ENCODE measurements at regions not wholly inside any gene's neighbourhood (a gene's known extent, or its start where the extent isn't known, plus 50 kb on each side); places are given as distances from the start of the nearest gene placed in this dataset.
A peak's percentile ranks its signal among the peaks of the same experiment; 100 is the strongest.
"Not testable (repeated sequence)": the region's sequence is repeated elsewhere in the genome, so short reads cannot be mapped to it uniquely, and the experiment has no call there.

DNA sequence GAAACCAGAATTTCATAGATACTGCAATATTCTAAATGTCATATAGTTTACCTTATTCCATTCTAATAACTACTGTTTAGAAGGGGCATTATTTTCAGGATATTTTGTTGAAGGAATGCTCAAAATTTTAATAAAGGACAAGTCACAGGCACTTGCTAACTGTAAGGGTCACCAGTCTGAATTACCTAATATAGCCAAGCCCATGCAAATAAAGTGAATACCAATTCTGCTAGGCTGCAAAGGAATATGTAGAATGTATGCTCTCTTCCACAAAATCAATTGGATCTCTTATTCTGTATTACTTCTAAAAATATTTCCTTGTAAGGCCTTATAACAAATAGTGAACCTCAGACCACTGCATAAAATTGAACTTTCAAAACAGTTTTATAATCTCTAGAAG is 52.3 kb upstream of the FAT4 start:
- no peak for DNase-seq (ENCODE audit: low read depth, low spot score)

DNA sequence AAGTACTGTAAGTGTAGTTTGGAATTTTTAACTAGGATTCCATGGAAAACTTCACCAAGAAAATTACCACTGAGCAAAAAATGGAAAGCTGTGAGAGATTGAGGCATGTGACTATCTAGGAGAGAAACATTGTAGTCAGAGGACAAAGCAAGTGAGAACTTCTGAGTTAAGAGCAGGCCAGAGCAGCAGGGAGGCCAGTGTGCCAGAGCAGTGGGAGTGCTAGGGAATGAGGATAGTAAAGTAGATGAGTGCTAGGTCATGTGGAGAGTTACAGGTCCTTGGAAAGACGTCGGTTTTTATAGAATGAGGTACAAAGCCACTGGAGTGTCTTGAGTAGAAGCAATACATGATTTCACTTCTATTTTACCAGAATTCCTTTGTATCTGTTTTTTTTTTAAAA is 52.7 kb upstream of the FAT4 start:
- no peak for DNase-seq (ENCODE audit: low read depth, low spot score)

DNA sequence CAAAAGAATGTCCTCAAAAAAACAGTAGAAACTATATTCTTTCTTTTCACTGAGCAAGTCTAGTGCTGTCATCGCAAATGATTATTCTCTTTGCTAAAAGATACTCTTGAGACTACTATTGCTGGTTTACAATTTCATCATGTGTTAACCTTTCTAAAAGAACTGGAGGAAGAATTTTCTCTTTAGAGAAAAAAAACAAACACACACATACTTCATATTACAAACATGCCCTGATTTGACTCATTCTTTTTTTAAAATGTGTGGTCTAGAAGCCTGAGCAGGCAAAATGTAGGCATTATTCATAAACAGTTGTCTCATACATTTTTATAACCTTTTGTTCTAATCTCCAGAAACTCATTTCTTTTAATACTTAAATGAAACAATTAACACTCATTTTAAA is 60.6 kb upstream of the FAT4 start:
- no peak for DNase-seq (ENCODE audit: low read depth, low spot score)

DNA sequence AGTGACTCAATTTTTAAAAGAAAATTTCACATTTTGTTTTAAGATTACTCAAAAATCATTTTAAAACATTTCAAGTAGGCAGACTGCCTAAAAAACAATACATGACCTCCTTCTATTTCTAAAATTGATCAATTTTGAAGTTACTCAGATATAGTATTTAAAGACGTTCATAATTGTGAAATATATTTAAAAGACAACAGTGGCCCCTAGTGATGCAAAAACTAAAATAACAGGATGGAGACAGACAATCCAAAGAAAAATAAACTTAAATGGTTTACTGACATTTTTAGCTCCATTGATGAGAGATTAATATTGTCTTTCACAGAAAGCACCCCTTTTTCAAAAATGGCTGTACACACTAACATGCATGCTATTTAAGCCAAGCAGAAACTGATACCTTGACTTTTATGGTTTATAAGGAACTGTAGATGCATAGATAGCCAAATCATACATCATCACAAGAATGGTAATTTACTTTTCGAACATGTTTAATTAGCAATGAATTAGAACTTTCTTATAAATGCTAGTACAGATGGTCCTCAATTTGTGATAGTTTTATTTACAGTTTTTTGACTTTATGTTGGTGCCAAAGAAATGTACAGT is 69.8 kb upstream of the FAT4 start:
- no peak for DNase-seq (ENCODE audit: low read depth, low spot score)

DNA sequence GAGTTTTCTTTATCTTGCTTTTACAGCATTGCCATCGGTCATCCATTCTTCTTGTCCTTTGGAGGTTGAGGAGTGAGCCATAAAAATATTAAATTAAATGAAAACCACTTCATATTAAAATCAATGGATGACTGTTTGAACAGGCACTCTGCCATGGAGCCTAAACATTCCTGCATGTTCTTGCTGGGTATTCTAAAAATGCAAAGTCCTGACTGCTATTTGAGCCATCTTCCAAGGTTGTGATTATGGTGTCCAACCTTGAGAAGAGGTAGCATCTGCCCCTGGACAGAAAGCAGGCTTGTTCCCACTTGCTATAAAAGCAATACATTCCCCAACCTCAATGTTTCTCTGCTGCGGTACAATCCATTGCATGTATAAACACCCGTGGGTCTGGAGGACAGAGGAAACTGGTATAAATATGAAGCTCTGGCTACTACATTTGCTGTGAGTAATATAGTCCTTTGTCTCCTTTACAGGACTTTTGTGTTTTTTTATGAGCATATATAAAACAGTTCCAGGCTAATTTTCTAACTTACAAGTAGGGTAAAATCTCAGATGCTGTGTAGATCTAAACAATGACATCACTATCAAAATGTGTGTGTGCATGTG is 70.9 kb upstream of the FAT4 start:
- DNase-seq (ENCODE audit: low read depth, low spot score) = no peak

DNA sequence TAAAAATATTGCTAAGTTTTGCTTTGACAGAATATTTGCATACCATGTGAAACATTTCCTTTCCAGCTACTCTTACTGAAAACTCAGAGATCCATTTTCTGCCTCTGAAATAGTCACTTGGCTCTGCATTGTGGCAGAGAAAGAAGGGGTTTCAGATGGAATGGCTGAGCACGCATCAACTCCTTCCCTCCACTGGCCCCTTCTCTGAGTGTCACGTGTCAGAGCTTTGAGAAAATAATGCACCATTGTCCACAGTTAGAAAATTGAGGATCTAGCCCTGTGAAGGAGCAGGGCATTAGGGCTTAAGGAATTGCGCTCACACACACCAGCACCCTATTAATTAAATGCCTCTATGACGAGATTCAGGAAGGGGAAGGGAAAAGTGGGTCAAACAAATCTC is 78.8 kb upstream of the FAT4 start:
- no peak for DNase-seq (ENCODE audit: low read depth, low spot score)

DNA sequence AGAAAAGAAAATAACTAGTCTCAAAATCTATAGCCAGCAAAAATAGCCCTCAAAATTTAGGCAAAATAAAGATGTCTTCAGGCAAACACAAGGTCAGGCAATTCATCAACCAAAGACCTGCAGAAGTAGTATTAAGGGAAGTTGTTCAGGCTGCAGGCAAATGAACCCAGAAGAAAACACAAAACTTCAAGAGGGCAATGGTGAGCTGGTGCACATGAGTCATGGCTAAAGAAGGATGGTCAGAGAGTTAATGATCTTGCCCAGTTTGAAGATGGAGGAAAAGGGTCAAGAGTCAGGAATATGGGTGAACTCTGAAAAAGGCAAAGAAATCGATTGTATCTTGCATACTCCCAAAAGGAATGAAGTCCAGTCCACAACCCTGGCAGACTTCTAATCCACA is 83.1 kb upstream of the FAT4 start:
- no peak for DNase-seq (ENCODE audit: low read depth, low spot score)

DNA sequence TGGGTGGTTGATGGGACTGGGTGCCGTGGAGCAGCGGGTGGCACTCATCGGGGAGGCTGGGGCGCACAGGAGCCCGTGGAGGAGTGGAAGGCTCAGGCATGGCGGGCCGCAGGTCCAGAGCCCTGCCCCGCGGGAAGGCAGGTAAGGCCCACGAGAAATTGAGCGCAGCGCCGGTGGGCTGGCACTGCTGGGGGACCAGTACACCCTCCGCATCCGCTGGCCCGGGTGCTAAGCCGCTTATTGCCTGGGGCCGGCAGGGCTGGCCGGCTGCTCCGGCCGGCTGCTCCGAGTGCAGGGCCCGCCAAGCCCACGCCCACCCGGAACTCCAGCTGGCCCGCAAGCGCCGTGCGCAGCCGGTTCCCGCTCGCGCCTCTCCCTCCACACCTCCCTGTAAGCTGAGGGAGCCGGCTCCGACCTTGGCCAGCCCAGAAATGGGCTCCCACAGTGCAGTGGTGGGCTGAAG is 85.1 kb upstream of the FAT4 start:
- DNase-seq (ENCODE audit: low read depth, low spot score) = no peak

DNA sequence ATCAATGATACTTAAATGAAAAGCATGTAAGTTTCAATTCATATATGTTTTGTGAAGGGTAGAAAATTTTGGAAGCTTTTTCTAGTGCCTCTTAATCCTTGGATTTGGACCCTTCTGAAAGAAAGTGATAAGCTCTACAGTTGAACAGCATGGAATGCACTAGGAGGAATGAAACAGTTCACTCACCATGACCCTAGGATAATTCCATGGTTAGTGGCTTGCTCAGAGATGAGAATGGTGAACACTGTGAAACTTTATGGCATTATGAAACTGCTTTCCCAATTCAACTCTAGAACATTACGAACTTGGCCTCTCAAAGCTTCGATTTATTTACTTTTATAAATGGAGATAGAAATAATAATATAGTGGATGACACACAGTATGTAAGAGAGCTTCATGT is 88.9 kb upstream of the FAT4 start:
- DNase-seq (ENCODE audit: low read depth, low spot score) = no peak

DNA sequence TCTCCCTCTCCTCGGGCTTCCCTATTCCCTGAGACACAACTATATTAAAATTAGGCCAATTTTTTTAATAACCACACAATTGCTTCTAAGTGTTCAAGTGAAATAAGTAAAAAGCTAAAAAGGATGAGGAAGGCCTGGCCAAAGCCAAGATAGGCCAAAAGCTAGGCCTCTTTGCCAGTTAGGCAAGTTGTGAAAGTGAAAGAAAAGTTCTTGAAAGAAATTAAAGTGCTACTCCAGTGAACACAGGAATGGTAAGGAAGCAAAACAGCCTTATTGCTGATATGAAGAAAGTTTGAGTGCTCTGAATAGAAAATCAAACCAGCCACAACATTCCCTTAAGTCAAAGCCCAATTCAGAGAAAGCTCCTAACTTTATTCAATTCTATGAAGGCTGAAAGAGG is 114.2 kb upstream of the FAT4 start:
- no peak for DNase-seq (ENCODE audit: low read depth, low spot score)

DNA sequence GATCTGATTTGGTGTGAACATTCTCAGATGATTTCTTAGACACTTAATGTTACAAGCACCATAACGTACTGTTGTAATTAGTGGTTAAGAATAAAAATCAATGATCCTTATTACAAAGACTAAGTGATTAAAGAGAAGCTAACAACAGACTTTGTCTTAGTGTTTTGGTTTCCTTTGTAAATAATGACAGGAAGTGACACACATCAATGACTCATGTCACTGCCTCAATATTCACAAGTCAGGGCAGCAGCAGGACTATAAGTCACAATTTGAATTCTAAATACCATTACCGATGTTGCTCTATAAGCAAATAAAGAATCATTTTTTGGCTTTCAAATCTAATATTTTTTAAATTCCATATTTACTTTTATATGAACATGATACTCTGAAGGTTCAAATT is 115.8 kb upstream of the FAT4 start:
- peak; percentile 67 for DNase-seq (ENCODE audit: low read depth, low spot score)

DNA sequence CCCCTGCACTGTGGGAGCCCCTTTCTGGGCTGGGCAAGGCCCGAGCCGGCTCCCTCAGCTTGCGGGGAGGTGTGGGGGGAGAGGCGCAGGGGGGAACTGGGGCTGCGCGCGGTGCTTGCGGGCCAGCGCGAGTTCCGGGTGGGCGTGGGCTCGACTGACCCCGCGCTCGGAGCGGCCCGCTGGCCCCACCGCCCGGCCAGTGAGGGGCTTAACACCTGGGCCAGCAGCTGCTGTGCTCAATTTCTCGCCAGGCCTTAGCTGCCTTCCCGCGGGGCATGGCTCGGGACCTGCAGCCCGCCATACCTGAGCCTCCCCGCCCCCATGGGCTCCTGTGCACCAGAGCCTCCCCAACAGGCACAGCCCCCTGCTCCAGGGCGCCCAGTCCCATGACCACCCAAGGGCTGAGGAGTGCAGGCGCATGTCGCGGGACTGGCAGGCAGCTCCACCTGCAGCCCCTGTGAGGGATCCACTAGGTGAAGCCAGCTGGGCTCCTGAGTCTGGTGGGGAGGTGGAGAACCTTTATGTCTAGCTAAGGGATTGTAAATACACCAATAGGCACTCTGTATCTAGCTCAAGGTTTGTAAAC is 122.8 kb upstream of the FAT4 start:
- not testable (repeated sequence) for DNase-seq (ENCODE audit: low read depth, low spot score)

DNA sequence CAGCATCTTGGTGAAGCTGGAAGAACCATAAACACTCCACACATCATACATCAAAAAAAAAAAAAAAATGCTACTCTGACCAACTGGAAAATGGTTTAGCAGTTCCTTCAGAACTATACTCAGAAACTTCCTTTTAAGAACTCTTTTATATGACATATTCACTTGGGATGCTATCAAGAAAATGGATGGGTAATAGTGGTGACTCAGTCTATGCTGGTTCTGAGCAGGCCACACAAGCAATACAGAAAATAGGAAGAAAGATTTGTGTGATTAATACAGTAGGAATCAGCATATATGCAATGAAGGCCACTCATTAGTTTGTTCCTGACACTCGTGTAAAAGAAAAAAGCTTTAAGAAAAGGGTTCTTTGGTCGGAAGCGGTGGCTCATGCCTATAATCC is 123.5 kb upstream of the FAT4 start:
- no peak for DNase-seq (ENCODE audit: low read depth, low spot score)

DNA sequence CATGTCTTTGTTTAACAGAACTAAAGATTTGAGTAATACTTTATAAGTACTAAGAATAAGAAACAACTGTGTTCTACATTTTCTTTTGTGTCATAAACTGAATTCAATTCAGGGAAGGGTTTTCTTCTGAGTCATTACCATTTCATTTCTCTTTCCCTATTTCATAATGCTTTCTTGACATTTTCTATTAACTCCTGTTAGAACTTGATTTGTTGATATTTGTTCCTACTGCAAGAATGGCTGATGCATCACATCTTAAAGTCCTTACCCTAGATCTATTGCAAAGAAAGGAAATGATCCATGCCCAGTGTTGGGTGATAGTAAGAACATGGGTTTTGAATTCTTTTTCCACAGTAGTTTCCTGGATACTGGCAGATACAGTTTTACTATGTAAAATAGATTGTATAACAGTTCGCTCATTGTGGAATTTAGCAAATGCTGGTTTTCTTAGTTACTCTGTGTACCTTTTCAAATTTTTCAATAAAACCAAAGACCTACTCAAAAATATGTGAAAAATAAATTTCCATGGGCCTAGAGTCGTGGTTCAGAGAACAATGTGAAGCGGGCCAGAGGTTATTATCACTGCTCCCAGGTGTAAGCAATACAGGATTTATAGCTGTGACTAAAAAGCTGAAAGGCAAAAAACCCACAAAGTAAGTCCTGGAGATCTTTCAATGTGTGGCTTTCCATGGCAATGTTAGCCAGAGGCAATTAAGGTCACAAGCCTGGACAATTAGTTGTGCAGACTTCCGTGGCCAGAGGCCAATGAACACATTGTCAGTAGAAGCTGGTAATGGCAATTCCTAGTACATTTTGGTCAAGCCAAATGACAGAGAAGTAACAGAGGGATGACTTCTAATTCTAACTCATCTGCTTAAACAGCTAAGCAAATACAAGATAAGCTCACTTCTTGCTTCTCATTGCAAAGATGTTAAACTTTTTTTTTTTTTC is 127.3 kb upstream of the FAT4 start:
- peak; percentile 20 for DNase-seq (ENCODE audit: low read depth, low spot score)

DNA sequence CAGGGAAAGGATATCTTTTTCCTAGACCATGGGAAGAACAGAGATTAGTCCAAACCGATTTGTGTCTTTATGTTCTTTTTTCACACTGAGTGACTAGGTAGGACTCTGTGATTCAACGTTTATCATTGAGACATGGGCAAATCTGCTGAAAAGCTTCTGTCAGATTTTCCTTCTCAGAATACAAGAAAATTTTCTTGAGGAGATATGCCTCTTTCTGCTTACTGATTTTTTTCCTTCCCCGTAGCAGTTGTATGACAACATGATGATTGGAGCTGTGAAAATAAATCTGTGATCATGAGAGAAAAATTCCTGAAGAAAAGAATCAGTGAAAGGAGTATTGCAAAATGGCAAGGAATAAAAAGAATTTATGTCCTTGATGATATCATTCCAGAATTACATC is 130.6 kb upstream of the FAT4 start:
- no peak for DNase-seq (ENCODE audit: low read depth, low spot score)

DNA sequence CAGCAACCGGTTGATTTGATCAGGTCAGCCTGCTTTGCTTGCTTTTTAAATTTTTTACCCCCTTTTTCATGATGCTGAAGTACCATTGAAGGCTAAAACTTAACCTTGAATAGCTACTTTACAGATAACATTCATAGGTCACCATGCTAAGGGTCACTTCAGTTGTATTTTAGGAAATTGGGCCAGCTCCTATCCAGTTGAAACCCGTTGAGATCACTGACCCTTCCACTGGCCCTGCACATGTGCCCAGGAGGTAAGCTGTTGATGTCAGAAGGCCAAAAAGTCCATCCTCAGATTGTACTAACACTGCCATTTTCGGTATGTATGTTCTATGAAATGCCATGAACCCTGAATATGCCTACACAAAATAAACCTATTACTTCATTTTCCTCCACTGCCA is 133.0 kb upstream of the FAT4 start:
- DNase-seq (ENCODE audit: low read depth, low spot score) = no peak

DNA sequence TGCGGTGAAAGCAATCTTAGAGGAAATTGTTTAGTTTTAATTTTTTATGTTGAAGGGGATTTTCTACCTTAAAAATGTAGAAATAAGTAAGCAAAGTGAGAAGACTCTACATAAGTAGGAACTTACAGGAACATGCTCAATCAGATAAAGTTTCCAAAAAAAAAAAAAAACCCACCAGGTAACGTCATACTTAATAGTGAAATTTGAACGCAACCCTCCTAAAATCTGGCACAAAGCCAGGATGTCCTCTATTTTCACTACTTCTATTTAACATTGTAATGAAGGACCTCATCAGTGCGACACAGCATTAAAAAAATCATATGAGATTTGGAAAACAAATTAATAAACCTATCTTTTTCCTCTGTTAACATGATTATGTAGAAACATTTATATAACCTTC is 135.0 kb upstream of the FAT4 start:
- DNase-seq (ENCODE audit: low read depth, low spot score) = no peak

DNA sequence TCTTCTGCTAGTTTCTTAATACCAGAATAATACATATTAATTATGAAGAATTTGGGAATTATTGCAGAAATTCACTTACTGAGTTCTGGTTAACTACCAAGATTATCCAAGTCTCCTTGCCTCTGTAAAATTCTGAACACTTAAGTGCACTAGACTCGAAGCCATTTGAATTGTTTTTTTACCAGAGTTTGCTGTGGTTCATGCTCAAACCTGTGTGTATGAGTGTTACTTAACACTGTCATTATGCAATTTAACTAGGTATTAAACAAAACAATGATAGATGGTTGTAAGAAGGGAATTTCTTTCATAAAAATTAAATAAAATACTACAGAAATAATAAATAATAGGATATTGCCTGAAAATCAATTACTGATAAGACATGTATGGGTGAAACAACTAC is 145.6 kb upstream of the FAT4 start:
- no peak for DNase-seq (ENCODE audit: low read depth, low spot score)

DNA sequence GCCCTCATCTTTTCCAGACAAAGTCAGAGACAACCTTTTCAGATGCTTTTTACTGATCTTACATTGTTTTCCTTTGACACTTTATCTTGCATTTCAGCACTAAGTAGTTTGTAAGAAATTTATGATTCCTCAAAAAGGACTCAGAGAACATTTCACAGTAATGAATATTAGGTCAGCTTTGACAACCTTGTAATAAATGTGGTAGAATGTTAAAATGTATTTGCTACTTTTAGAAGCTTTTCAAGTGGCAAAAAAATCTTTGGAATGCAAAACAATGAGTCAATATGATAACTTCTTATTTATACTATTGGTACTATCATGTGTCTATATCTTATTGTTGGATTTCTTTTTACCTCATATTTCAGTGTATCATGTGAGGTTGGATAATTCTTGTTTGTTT is 146.2 kb upstream of the FAT4 start:
- DNase-seq (ENCODE audit: low read depth, low spot score) = no peak

DNA sequence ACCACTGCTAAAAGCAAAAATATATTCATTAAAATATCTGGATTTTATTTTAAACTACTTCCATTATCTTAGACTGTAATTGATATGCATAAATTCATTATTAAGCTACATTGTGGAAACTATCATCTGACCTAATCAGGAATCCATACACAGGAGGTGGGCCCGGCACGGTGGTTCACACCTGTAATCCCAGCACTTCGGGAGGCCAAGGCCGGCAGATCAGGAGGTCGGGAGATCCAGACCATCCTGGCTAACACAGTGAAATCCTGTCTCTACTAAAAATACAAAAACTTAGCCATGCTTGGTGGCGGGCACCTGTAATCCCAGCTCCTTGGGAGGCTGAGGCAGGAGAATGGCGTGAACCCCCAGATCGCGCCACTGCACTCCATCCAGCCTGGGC is 148.7 kb upstream of the FAT4 start:
- DNase-seq (ENCODE audit: low read depth, low spot score) = not testable (repeated sequence)

DNA sequence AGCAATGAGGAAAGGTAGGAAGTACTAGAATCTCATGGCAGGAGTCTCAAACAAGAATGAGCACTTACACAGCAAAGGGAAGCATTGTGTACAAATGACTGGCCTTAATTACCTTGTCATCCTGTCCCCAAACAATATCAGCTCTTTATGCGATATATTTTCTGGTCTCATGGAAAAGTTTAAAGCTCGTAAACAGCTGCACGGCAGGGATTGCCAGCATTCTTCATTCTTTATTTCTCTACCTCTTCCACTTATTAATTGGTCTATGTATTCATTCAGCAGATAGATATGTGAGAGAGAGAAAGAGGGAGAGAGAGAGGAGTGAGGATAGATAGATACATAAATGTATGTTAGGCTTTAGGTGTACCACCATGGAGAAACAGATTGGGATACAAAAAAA is 155.8 kb upstream of the FAT4 start:
- no peak for DNase-seq (ENCODE audit: low read depth, low spot score)

DNA sequence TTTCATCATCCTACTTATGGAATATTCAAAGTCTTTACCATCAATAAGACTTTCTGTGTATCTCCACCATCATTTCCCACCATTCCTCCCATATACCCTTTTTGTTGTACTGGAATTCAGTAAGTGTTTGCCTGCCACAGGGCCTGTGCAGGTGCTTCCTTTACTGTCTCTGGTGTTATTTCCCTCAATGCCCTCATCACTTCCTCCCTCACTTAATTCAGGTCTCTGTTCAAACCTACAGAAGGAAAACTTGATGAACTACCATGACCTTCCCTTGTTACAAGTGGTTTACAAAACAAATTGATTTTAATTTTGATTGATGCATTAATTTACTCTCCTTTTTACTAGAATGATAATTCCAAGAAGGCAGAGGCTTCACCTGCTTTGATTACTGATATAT is 159.5 kb upstream of the FAT4 start:
- peak; percentile 76 for DNase-seq (ENCODE audit: low read depth, low spot score)

Data from pulmonary artery endothelial cell (primary cell).